Epithelial cell of prostate (primary cell): ENCODE measurements at regions not wholly inside any gene's neighbourhood (a gene's known extent, or its start where the extent isn't known, plus 50 kb on each side); places are given as distances from the start of the nearest gene placed in this dataset.

Experiments used
- DNase-seq: peaks from one replicate; pipeline ENCODE4 v3.0.0-alpha.2; 2011; ENCODE audit warnings: low read depth, low spot score
- H3K27ac ChIP-seq: fragments of 450-650 bp; 2 replicates; pipeline ENCODE4 v1.5.1; 2017; ENCODE audit warnings: mild to moderate bottlenecking

- DNase-seq = no peak
These were observed 181.1 kb upstream of the DMRTA1 start for GRCh38 chr9:22265534-22265933.

GRCh38 chr9:22274477-22274876 is 172.1 kb upstream of the DMRTA1 start:
- no peak for DNase-seq

More at GRCh38 chr9:22265534-22265933, 181.1 kb upstream of the DMRTA1 start:
- no peak overlapping the region for H3K27ac ChIP-seq

GRCh38 chr9:22278426-22278825 is 168.2 kb upstream of the DMRTA1 start:
- H3K27ac ChIP-seq = no peak overlapping the region
- no peak for DNase-seq

More at GRCh38 chr9:22274477-22274876, 172.1 kb upstream of the DMRTA1 start:
- H3K27ac ChIP-seq = no peak overlapping the region

- no peak for DNase-seq
- H3K27ac ChIP-seq = no peak overlapping the region
These were observed 167.0 kb upstream of the DMRTA1 start for GRCh38 chr9:22279636-22280035.

GRCh38 chr9:22285066-22285465 is 161.6 kb upstream of the DMRTA1 start:
- DNase-seq = no peak
- H3K27ac ChIP-seq = no peak overlapping the region

GRCh38 chr9:22286661-22287060 is 160.0 kb upstream of the DMRTA1 start:
- DNase-seq = no peak
- H3K27ac ChIP-seq = no peak overlapping the region

GRCh38 chr9:22288661-22289060 is 158.0 kb upstream of the DMRTA1 start:
- DNase-seq = no peak
- H3K27ac ChIP-seq = no peak overlapping the region

GRCh38 chr9:22307013-22307711 is 139.5 kb upstream of the DMRTA1 start:
- DNase-seq = peak; percentile 22

GRCh38 chr9:22308177-22308576 is 138.4 kb upstream of the DMRTA1 start:
- DNase-seq = no peak
- H3K27ac ChIP-seq = no peak overlapping the region

More at GRCh38 chr9:22307013-22307711, 139.5 kb upstream of the DMRTA1 start:
- no peak overlapping the region for H3K27ac ChIP-seq

- no peak overlapping the region for H3K27ac ChIP-seq
These were observed 130.0 kb upstream of the DMRTA1 start for GRCh38 chr9:22316645-22317044.

GRCh38 chr9:22331533-22331932 is 115.1 kb upstream of the DMRTA1 start:
- no peak for DNase-seq
- H3K27ac ChIP-seq = no peak overlapping the region

More at GRCh38 chr9:22316645-22317044, 130.0 kb upstream of the DMRTA1 start:
- no peak for DNase-seq

GRCh38 chr9:22332202-22332601 is 114.4 kb upstream of the DMRTA1 start:
- DNase-seq = no peak
- no peak overlapping the region for H3K27ac ChIP-seq

- no peak overlapping the region for H3K27ac ChIP-seq
- DNase-seq = no peak
These were observed 109.4 kb upstream of the DMRTA1 start for GRCh38 chr9:22337261-22337660.

GRCh38 chr9:22342491-22343217 is 104.0 kb upstream of the DMRTA1 start:
- peak overlapping the region; percentile 7 for H3K27ac ChIP-seq
- DNase-seq = no peak

GRCh38 chr9:22343218-22343611 is 103.4 kb upstream of the DMRTA1 start:
- no peak for DNase-seq
- peak overlapping the region; percentile 7 for H3K27ac ChIP-seq

- no peak for DNase-seq
- no peak overlapping the region for H3K27ac ChIP-seq
These were observed 91.8 kb upstream of the DMRTA1 start for GRCh38 chr9:22354699-22355384.

- no peak overlapping the region for H3K27ac ChIP-seq
- no peak for DNase-seq
These were observed 89.6 kb upstream of the DMRTA1 start for GRCh38 chr9:22356985-22357384.

GRCh38 chr9:22363421-22363887 is 83.2 kb upstream of the DMRTA1 start:
- no peak overlapping the region for H3K27ac ChIP-seq
- no peak for DNase-seq

GRCh38 chr9:22373636-22374035 is 73.0 kb upstream of the DMRTA1 start:
- no peak overlapping the region for H3K27ac ChIP-seq
- no peak for DNase-seq

GRCh38 chr9:22374051-22374450 is 72.6 kb upstream of the DMRTA1 start:
- no peak for DNase-seq
- H3K27ac ChIP-seq = no peak overlapping the region

- DNase-seq = no peak
- H3K27ac ChIP-seq = no peak overlapping the region
These were observed 67.4 kb upstream of the DMRTA1 start for GRCh38 chr9:22379272-22379671.
